CD4-positive, alpha-beta T cell treated with Interleukin-12 subunit alpha and Interleukin-12 subunit beta, for 1 hour (primary cell): ENCODE measurements at regions not wholly inside any gene's neighbourhood (a gene's known extent, or its start where the extent isn't known, plus 50 kb on each side); places are given as distances from the start of the nearest gene placed in this dataset.
A peak's percentile ranks its signal among the peaks of the same experiment; 100 is the strongest.
"Not testable (repeated sequence)": the region's sequence is repeated elsewhere in the genome, so short reads cannot be mapped to it uniquely, and the experiment has no call there.

Source experiments
- DNase-seq: peaks from one replicate; pipeline ENCODE4 v3.0.0-alpha.2; 2020

DNA sequence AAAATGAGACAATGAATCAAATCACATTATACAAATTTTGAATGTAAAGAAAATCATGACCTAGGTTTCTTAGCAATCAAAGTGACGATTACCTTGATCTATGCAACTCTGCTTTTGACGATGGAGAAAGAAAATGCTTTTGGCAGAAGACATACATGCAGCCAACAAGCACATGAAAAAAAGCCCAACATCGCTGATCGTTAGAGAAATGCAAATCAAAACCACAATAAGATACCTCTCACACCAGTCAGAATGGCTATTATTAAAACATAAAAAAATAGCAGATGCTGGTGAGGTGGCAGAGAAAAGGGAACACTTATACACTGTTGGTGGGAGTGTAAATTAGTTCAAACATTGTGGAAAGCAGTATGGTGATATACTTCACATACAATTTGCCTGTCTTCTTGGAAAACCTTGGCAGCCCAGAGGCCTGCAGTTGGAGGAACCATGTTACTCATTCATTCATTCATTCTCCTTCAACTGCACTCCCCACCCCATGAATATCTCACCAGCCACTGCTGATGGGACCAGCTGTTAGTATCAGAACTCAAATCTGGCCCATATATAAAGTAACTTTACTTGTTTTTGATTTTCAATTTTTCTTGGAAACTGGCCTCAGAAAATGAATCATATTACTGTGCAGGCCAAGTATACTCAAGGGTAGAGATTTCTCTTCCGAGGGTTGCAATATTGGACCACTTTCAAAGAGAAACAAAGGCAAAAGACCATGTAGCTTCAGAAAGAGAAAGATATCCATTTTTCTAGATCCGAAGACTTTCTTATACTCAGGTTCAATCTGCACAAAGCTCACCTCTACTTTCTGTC lies 358.6 kb upstream of the ARHGEF26 start:
- no peak for DNase-seq

DNA sequence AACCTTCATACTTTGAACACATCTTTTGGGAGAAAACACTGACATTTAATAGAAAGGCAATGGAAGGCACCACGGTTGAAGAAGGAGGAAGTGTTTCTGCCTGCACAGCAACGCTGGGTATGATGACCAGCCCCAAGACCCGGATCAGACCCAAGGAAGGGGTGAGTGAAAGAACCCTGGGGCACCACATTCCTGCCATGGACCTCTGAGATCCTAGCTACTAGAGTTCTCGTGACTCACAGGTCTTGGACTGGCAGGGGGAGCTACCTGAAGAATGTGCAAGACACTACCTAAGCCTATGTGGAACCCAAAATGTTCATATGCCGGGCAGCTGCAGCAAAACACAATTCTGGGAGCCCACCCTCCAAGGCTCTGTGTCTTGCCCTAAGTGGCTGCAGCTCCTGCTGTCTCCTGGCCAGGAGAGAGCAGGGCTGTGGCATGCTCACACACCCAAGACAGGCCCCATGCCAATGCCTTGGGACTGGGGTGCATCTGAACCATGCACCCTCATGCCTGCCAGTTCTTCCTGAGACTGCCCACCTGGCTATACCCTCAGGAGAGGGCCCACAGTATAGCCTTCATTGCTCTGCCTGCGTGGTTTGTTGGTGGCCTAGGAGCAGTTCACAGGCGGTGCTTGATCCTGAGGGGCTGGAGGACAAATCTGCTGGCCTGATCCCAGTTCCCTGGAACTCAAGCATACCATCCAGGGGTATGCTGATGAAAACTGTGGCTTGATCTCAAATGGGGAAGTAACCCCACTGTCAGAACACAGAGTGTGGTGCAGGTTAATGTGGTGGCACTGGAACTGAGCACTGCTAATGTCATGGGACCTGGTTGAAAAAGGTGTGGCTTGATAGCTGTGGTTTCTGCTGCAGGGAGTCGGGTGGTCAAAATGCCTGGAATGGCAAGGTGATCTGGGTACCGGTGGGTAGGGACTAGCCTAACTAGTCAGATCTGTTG lies 353.3 kb upstream of the ARHGEF26 start:
- DNase-seq = no peak

DNA sequence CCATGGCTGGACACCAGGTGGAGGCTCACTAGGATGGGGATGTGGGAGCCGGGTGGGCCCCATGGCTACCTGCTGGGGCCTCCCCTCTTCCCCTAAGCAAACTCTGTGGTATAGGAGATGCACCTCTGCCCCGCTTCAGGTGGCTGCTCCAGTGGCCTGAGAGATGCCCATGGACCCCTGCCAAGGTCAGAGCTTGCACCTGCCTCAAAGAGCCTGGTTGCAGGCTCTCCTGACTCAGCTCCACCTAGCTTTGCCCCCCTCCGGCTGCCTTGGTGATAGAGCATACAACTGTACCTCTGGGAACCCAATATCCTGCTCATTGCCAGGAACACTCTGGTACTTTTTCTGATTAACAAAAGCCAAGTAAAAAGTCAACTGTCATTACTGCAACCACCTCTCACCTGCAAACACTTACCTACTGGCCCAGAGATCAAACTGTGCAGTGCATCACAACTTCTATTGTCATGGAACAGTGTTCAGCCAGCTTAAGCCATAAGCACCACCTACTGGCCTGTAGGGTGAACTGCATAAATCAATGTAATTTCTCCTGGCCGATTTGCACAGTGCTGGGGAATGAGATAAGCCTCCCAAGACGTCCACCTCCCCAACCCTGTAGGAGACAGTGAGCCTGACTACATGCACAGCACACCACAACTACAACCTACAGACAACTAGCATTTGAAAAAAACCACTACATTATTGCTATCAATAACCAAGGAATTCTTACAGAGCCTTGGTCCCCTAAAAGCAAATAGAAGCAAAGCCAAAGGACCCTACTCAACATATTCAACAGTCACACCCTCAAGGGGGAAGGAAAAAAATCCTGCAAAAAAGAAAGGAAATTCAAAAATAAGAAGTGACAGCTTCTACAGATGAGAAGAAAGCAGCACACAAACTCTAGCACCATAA lies 352.4 kb upstream of the ARHGEF26 start:
- DNase-seq = peak; percentile 70

DNA sequence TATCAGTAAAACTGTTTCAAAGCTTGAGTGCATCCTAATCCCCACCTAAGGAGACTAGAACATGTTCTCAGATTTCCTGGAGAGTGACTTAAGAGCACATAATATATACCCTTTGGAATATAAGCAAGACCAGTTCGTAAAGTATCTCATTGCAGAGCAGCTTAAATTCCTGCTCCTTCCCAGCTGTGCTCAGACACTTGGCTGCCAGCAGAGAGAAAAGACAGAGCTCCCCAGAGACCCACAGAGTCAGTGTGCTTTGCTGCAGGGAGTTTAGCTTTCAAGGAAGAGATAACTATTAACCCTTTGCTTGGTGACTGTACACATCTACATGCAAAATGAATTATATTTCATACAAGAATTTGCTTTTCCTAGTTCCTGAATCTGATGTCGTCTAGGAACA lies 338.1 kb upstream of the ARHGEF26 start:
- no peak for DNase-seq

DNA sequence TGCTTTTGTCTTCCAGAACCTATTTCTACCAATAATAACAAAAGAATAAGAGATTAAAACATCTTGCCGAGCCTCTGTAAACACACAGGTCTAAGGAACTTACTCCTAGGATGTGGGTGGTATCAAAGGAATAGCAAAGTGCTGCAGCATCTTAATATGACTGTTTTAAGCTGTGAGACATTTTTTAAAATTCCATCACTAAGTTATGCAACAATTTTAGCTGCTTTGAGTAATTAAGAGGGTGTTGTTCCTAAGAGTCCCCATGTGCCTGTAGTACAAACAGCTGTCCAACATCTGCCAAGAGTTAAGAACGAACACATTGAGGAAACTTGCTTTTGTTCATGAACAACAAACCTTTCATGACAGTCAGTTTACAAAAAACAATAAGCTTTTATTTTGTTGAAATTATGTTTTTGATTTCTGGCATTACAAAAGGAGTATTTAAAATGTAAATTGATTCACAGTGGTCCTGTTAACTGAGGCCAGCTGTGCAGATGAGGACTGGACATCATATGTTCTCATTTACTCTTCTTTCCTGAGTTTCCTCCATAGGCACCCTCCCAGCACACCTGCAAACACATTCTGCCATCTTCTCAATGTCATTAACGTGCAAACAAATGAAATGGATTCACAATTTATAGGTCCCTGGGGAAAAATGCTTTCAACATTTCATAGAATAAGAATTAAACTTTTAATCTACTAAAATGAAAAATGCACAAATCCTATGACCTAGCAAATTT lies 337.3 kb upstream of the ARHGEF26 start:
- DNase-seq = no peak

DNA sequence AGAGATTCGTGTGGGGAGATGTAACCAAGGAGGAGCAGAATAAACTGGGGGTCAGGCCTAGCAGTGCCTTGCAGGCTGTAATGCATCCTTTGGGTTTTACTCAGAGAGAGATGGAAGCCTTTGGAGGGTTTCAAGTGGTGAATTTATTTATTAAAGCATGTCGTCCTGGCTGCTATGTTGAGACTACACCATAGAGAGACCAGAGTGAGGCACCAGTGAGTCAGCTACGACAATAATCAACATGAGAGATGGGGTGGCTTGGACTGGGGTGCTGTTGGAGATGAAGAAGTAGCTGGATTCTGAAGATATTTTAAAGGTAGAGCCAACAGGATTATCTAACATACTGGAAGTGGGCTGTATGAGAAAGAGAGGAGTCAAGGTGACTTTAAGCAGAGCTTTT lies 335.3 kb upstream of the ARHGEF26 start:
- no peak for DNase-seq

DNA sequence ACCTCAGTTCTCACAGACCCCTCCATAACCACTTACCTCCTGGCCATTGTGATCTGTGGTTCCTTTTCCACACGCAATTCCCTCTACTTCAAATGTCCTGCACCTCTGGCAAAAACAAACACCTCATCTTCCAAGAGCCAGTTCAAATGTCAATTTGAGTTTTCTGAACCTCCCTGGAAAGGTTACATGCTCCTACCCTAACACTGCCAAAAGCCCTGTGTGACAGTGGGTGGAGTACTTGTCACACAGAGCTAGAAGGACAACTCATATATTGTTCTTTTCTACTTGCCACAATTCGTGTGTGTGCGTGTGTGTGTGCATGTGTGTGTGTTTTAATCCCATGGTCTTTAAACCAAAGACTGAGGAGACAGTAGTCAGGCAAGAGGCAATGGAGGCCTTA lies 331.8 kb upstream of the ARHGEF26 start:
- no peak for DNase-seq

DNA sequence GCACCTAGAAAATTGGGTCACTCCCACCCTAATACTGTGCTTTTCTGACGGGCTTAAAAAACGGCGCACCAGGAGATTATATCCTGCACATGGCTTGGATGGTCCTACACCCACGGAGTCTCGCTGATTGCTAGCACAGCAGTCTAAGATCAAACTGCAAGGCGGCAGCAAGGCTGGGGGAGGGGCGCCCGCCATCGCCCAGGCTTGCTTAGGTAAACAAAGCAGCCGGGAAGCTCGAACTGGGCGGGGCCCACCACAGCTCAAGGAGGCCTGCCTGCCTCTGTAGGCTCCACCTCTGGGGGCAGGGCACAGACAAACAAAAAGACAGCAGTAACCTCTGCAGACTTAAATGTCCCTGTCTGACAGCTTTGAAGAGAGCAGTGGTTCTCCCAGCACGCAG lies 324.1 kb upstream of the ARHGEF26 start:
- DNase-seq = not testable (repeated sequence)

DNA sequence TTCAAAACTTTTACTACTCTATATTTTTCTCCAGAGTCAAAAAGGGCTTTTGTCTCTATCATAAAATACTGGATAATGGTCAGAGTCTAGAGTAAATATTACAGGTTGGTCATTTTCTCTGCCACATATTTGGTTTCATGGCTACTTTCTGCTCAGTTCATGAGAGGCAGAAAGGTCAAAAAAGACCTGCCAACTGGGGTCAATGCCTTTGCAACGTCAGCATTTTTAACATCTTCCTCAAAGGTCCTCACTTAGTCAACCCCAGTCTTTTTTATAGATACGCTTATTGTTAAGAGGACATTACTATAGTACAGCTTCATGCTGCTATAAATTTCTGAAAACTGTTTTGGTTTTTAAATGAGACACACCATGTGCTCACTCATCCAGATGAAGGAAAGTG lies 312.1 kb upstream of the ARHGEF26 start:
- no peak for DNase-seq

DNA sequence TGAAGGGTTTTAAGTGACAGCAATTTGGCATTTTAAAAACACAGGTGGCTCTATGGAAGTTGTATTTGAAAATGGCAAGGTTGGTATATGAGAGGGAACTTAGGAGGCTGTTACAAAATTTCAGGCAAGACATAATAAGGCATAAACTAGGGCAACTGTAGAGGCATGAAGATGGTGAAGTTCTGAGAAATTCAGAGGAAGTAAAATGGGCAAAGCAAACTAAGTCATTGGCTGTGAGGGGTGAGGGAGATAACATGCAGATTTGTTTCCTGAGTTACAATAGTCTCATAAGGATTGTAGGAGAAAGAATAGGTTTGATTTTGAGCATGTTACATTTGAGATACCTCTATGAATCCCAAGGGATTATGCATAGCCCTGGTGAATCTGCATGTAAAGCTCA lies 302.9 kb upstream of the ARHGEF26 start:
- DNase-seq = no peak

DNA sequence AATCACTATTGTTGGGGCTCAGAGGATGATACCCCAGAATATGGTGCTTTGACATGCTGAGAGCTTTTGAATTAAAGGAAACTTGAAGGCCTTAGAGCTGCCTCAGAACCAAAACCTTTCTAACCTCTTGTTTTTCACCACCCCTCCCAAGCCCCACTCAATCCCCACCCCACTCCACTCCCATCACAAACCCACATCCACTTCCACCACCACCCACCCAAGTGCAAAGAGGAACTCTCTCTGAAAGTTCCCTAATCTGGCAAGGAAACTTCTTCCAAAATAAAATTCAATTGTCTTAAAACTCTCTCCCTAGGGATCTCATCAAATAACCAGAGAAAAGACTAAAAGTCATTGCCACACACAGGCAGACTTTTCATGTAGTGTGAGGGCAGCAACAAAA lies 301.2 kb upstream of the ARHGEF26 start:
- no peak for DNase-seq

DNA sequence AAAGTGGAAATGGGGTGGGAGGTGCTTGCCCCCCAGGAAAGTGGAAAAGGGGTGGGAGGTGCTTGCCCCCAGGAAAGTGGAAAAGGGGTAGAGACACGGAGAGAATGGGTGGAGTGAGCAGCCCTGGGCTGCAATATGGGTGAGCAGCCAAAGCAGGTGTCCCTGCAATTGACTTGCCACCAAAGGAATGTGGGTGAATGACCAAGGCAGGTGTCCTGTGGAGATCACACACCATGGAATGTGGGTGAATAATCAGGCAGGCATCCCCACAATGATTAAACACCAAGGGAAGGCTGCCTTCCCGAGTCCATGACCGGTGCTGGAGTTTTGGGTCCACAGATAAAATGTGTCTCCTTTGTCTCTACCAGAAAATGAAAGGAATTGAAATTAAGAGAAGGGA lies 292.8 kb upstream of the ARHGEF26 start:
- not testable (repeated sequence) for DNase-seq

DNA sequence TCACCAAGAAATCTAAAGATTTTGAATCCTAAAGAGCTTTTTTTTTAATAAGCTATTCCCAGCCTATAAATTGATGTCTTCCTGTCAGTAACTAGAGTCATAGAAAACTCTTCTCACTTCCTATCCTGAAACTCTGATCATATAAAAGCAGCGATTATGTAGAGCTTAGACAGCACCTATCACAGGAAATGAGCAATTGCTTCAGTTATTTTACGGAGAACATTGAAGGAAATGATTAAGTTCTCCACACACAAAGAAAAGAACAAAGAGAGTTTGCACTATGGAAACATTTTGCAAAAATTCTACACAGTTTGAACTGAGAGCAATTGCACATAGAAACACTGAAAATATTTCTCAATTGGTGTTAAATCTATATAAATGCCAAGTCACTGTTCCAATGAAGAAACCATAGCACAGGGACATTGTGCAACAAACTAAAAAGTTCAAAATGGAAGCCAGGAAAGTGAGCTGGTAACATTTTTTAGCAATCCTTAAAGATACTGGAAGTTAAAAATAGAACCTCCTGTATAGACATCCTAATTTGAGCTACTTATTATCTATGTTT lies 291.5 kb upstream of the ARHGEF26 start:
- DNase-seq = no peak

DNA sequence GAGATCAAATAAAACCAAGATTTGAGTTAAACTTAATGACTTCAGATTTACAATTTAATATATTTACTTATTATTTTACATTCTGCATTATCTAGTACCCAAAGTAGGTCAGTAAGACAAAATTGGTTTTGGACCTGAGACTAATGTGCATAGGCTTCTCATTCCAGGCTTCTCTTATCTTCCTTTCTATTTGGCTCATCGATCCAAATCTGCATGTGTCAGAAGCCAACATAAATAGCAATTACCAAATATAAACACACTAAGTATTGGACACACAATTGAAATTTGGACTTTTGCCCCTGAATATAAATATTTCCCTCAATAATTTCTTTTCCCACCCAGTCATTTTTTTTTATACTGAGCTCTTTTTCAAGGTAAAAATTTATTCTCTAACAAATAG lies 290.6 kb upstream of the ARHGEF26 start:
- DNase-seq = no peak

DNA sequence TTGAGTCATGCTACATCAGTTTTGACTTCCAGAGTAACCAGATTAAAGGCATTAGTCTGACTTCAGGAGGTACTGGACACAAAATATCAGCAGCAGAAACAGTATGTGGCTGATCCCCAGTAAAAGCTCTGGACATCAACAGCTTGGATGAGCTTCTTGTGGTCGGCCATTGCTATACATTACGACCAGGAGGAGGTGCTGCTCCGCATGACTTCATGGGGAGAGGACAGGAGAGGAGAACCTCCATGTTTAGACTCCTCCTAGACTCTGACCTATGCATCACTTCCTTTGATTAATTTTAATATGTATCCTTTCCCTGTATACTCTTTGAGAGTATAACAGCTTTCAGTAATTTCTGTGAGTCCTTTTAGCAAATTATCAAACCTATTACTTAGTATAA lies 285.6 kb upstream of the ARHGEF26 start:
- DNase-seq = no peak

DNA sequence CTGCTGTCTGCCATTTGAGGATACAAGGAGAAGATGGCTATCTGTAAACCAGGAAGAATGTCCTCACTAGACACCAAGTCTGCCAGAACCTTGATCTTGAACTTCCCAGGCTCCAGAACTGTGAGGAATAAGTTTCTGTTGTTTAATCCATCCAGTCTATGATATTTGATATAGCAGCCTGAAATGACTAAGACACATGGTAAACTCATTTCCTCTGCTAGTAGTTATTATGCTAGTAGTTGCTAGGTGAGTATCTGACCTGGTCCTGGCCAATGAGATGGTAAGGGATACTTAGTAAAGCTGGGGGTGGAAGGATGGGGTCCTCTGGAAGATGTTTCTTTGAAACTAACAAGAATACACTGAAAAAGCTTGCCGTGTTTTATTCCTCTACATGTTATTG lies 280.7 kb upstream of the ARHGEF26 start:
- no peak for DNase-seq

DNA sequence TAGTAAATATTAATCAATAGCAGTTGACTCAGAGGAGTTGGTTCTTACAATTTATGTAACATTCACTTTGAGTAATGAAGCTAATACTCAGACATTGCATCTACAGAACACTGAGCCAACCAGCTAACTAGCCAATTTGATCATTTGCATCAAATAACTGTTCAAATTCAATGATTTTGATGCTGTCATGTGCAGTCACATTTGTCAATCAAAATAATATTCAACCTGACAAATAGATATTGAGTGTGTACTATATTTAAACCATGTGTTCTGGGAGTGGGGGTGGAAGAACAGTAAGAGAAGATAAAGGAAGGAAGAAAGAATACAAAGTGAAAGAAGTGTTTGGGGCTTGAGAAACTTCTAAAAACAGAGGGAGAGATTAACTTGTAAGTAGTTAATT lies 277.2 kb upstream of the ARHGEF26 start:
- no peak for DNase-seq

DNA sequence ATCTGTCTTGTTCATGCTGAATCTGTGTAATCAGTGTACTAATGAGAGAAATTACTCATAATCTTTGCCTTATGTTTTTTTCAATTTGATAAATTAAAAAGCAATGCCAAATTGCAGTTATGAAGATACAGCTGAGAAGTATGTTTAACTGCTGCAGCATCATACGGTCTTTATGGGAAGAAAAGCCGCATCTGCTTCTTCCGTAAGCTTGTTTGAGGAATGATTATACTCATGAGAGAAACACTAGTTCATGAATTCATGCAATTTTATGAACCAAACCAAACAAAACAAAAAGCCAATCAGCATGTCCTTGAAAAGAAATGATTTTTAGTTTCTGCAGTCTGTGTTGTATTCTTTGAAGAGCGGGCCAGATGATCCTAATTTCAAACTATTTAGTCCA lies 275.9 kb upstream of the ARHGEF26 start:
- DNase-seq = no peak

DNA sequence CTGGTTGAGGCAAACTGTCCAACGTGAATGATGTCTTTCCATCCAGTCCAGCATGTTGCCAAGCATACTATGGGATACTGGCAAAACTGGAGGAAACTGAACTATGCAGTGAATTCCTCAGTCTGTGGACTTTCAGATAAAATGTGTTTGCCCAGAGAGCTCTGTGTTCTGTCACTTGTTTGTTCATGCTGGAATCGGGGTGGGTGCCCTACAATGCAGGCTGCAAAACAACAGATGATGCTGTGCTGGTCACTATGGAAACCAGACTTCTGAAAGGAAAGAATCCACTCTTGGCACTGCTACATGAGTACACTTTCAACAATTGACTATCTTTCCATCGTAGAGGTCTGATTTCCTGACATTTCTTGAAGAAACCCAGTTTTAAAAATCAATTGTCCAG lies 272.5 kb upstream of the ARHGEF26 start:
- DNase-seq = no peak

DNA sequence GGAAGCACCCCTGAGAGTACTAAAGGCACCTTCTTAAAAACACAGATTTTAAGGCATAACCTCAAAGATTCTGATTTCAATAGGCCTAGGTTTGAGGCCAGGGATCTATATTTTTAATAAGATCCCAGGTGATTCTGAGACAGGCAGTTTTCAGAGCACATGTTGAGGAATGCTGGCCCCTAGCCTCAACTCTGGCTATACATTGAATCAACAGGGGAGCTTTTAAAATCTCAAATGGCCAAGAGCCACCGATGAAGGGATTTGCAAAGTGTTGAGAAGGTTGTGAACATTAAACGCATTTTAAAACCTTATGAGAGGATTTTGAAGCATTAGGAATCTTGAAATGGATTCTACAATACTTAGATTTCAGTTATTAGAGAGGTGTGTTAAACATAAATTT lies 268.8 kb upstream of the ARHGEF26 start:
- no peak for DNase-seq

DNA sequence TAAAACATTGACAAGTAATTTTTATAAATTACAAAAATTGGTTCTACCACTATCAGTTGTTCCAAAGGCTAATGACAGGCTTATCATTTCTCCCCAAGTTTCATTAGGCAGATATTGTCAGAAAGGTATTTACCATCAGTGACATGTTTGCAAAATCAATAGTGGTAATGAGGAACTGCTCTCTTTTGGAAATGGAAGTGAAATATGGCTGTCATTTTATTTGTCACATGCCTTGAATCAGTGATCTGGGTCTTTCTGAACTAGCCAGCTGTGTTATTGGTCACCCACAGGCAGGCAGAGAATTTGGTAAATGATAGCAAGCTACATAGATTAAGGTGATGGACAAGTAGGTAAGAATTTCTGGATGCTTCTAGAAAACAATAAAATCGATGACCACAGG lies 268.0 kb upstream of the ARHGEF26 start:
- DNase-seq = no peak

DNA sequence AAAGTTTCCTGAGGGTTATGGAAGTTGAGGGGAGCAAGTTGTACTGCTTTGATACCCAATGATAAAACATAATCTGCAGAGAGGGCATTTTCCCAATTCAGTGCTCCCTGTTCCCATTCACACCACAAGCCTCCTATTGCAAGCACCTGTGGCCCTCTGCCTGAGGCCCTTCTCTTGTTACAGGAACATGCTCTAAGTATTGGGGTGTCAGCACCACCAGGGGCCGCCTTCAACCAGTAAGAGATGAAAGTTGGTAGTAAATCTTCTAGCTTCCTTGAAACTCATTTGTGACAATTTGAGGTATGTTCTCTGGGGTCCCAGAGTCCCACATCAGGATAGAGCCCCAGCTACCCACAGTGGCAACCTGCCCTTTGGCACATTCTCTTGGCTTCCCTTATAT lies 265.4 kb upstream of the ARHGEF26 start:
- no peak for DNase-seq
